Erythroblast (primary cell): ENCODE measurements at regions not wholly inside any gene's neighbourhood (a gene's known extent, or its start where the extent isn't known, plus 50 kb on each side); places are given as distances from the start of the nearest gene placed in this dataset.

Source experiments
- GATA1 ChIP-seq: IDR thresholded peaks from 2 replicates; pipeline ENCODE4 v1.6.1; 2011; ENCODE audit warnings: low read depth, mild to moderate bottlenecking, control low read depth, low read length, moderate library complexity
- POLR2A ChIP-seq: IDR thresholded peaks from 2 replicates; pipeline ENCODE4 v1.6.1; 2011; ENCODE audit warnings: mild to moderate bottlenecking, low read length

GRCh38 chr2:41483226-41483625 lies 564.6 kb upstream of the PKDCC start:
- TF ChIP-seq POLR2A (no peak), GATA1 (no peak)
